Body of pancreas (tissue), 4 donors: ENCODE measurements at regions not wholly inside any gene's neighbourhood (a gene's known extent, or its start where the extent isn't known, plus 50 kb on each side); places are given as distances from the start of the nearest gene placed in this dataset.

Experiments used
- ATAC-seq: fragments of 150-250 bp; one replicate; pipeline ENCODE4 v1.9.1; 2016
- DNase-seq, 4 donors: peaks; one replicate each; pipeline ENCODE4 v3.0.0-alpha.2; 2019
- H3K27ac ChIP-seq, 4 donors: fragments of 200-600 bp; sonication (generic); 1 replicate in 3 of 4; 2 replicates in 1 of 4; pipeline versions ENCODE4 v1.5.1 to v1.6.1; 2016 to 2019; ENCODE audit warnings: mild to moderate bottlenecking in 1 of 4, mixed read lengths in 1 of 4, moderate library complexity in 1 of 4
- H3K27me3 ChIP-seq, 2 donors: fragments of 200-600 bp; sonication (generic); one replicate each; pipeline ENCODE4 v1.6.0; 2016; ENCODE audit warnings: mild to moderate bottlenecking in 1 of 2
- H3K36me3 ChIP-seq, 2 donors: fragments of 200-600 bp; sonication (generic); replicated peaks in 1 of 2; 2 replicates each; pipeline ENCODE4 v1.5.1; 2016; ENCODE audit warnings: low read depth in 2 of 2; ENCODE audit not compliant: insufficient read depth in 1 of 2
- H3K4me1 ChIP-seq: fragments of 200-600 bp; sonication (generic); one replicate; pipeline ENCODE4 v1.6.0; 2016
- H3K4me3 ChIP-seq, 2 donors: fragments of 200-600 bp; sonication (generic); 1 replicate in 1 of 2; 2 replicates in 1 of 2; pipeline ENCODE4 v1.5.1; 2016 to 2019
- H3K9me3 ChIP-seq, 3 donors: fragments of 200-600 bp; sonication (generic); 1 replicate in 2 of 3; 2 replicates in 1 of 3; pipeline ENCODE4 v1.5.1; 2016
- POLR2A ChIP-seq, 3 donors: fragments of 450-650 bp; IDR thresholded peaks; one replicate each; pipeline ENCODE4 v1.6.1; 2016; ENCODE audit warnings: antibody characterized with exemption in 3 of 3, mild to moderate bottlenecking in 2 of 3
- WGBS, 2 donors: methylation state at CpG; one replicate each; pipeline ENCODE4 v1.1.5; 2017; 5-methylcytosine and 5-hydroxymethylcytosine counted together
- intact Hi-C: fragments of 100-400 bp; cut with DNase I; formaldehyde crosslinking; loops from one replicate; pipeline ENCODE4 v1.15.1; 2023
- TF ChIP-seq, protein P1 (sequence below), 7 experiments: fragments of 450-650 bp in 4 of 7; fragments of 200-600 bp in 3 of 7; sonication (generic) in 3 of 7; IDR thresholded peaks; one replicate each; pipeline ENCODE4 v1.5.1; 2016 to 2019; ENCODE audit warnings: antibody characterized with exemption in 7 of 7

DNA sequence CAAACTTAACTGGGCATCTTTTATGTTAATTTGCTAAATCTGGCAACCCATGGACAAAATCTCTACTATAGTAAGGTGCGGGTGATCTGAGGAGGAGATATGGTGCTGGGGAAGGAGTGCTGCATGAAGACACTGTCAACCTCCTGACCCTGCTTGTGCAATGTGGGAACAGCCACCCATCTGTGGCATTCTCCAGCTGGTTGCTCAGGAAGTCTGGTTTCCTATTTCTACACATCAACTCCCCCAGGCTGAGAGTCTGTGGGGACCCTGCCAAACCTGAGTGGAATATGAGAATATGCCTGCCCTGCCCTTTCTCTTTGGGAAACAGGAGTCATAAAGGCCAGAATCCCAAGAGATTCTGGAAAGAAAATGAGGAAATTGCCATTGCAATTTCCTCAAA lies 60.1 kb upstream of the PAX3 start:
- Histone ChIP-seq H3K4me3 (no peak overlapping the region), H3K4me1 (no peaks in the 10 kb centered on the region), H3K9me3 (no peaks in the 10 kb centered on the region), H3K36me3 (no peaks in the 10 kb centered on the region), H3K27me3 (no peaks in the 10 kb centered on the region), H3K27ac (no peak overlapping the region)
- no peak for TF ChIP-seq POLR2A (IDR thresholded peaks at IDR 0.05)
- TF ChIP-seq, protein P1, sequence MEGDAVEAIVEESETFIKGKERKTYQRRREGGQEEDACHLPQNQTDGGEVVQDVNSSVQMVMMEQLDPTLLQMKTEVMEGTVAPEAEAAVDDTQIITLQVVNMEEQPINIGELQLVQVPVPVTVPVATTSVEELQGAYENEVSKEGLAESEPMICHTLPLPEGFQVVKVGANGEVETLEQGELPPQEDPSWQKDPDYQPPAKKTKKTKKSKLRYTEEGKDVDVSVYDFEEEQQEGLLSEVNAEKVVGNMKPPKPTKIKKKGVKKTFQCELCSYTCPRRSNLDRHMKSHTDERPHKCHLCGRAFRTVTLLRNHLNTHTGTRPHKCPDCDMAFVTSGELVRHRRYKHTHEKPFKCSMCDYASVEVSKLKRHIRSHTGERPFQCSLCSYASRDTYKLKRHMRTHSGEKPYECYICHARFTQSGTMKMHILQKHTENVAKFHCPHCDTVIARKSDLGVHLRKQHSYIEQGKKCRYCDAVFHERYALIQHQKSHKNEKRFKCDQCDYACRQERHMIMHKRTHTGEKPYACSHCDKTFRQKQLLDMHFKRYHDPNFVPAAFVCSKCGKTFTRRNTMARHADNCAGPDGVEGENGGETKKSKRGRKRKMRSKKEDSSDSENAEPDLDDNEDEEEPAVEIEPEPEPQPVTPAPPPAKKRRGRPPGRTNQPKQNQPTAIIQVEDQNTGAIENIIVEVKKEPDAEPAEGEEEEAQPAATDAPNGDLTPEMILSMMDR (IDR thresholded peaks at IDR 0.05), result no peak
- peak in 1 of 4 donors; percentile 23 for DNase-seq
- WGBS, 2 donors, result 43 to 95% methylated on average over 1 of the region's 1 CpG
- no peak for ATAC-seq
- intact Hi-C loops, result no loop called here

DNA sequence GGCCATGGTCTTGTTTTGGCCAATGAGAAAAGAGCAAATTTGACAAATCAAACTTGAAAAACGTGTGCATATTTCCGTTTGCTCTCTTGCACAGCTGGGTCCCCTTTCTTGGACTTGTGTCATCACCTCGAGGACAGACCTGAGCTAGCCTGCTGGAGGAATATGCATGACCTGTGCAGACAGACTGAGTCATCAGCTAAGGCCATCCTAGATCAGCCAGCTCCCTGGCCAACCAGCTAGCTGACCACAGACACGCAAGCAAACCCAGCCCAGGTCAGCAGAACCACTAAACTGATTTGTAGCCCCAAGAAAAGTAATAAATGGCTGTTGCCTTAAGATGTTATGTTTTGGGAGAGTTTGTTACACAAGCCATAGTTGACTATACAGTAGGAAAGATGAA lies 61.3 kb upstream of the PAX3 start:
- Histone ChIP-seq H3K9me3 (no peaks in the 10 kb centered on the region), H3K27me3 (no peaks in the 10 kb centered on the region), H3K36me3 (no peaks in the 10 kb centered on the region), H3K27ac (no peak overlapping the region), H3K4me1 (no peaks in the 10 kb centered on the region), H3K4me3 (no peak overlapping the region)
- TF ChIP-seq, protein P1 (IDR thresholded peaks at IDR 0.05), result no peak
- no peak for TF ChIP-seq POLR2A (IDR thresholded peaks at IDR 0.05)
- WGBS, 2 donors, result 52 to 59% methylated on average over 4 of the region's 4 CpGs
- DNase-seq (no peak), ATAC-seq (no peak)
- intact Hi-C loops, result no loop called here

DNA sequence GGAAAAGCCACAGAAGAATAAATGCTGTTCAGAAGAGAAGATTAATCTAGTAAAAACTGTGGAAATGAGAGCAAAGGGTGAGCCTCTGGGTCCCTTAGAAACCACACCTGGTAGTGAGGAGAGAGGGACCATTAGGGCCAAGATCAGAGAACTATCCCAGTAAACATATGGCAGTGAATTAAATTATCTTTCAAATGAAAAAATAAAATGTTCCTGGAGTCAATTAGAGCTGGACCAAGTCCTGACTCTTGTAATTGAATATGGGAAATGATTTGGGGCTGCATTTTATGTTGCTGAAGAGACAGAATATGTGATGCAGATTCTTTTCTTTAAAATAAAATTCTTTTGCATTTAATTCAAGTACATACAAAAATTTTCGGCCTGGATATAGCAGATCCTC lies 62.2 kb upstream of the PAX3 start:
- Histone ChIP-seq H3K27ac (no peak overlapping the region), H3K4me3 (no peak overlapping the region), H3K4me1 (no peaks in the 10 kb centered on the region), H3K9me3 (no peaks in the 10 kb centered on the region), H3K36me3 (no peaks in the 10 kb centered on the region), H3K27me3 (no peaks in the 10 kb centered on the region)
- intact Hi-C loops, result no loop called here
- ATAC-seq (no peak), DNase-seq (no peak)
- 53 to 60% methylated on average over 1 of the region's 1 CpG for WGBS, 2 donors
- TF ChIP-seq POLR2A (IDR thresholded peaks at IDR 0.05), result no peak
- TF ChIP-seq, protein P1 (IDR thresholded peaks at IDR 0.05), result no peak

DNA sequence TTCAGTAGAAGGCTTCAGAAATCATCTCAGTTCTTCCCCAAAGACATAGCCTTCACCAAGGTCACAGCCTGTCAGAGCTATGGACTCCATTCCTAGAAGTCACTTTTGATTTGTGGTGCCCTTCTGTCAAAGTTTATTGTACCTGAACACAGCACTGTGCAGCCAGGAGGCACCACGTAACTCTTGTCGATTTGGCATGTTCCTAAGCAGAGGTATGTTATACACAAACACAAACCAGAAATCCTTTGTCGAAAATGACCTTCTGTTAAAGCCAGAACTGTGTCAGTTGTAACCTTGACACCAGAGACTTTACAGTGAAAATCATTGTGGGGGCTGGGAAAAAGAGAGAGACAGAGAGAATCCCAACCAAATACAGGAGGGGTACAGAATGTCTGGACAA lies 62.6 kb upstream of the SGPP2 start:
- intact Hi-C loops, result no loop called here
- Histone ChIP-seq H3K4me3 (no peak overlapping the region), H3K4me1 (no peaks in the 10 kb centered on the region), H3K27ac (no peak overlapping the region), H3K27me3 (no peaks in the 10 kb centered on the region), H3K9me3 (no peaks in the 10 kb centered on the region), H3K36me3 (no peaks in the 10 kb centered on the region)
- TF ChIP-seq, protein P1 (IDR thresholded peaks at IDR 0.05), result no peak
- no peak for TF ChIP-seq POLR2A (IDR thresholded peaks at IDR 0.05)
- ATAC-seq (no peak), DNase-seq (no peak)
- 56 to 68% methylated on average over 3 of the region's 3 CpGs for WGBS, 2 donors

DNA sequence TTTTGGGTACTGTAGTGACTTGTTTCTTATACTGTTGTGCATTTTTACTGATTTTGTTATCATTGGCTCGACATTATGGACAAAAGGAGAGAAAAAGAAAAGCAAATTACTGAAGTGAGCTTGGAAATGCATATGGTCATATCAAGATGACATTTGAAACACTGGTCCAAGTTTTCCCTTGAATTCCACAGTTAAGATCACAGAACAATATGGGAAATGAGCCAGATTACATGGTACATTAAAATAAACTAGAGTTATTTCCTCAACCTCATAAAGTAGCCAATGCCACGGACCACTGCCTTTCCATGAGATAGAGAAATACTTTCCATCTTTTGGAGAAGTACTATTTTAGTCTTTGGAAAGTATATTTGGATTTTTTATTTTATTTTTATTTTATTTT lies 62.0 kb upstream of the SGPP2 start:
- Histone ChIP-seq H3K9me3 (no peaks in the 10 kb centered on the region), H3K27me3 (no peaks in the 10 kb centered on the region), H3K4me1 (no peaks in the 10 kb centered on the region), H3K4me3 (no peak overlapping the region), H3K27ac (no peak overlapping the region), H3K36me3 (no peaks in the 10 kb centered on the region)
- WGBS, 2 donors, result 46 to 53% methylated on average over 2 of the region's 2 CpGs
- intact Hi-C loops, result no loop called here
- DNase-seq (no peak), ATAC-seq (no peak)
- TF ChIP-seq, protein P1 (IDR thresholded peaks at IDR 0.05), result no peak
- TF ChIP-seq POLR2A (IDR thresholded peaks at IDR 0.05), result no peak
